Uterus (tissue), 2 donors: ENCODE measurements at regions not wholly inside any gene's neighbourhood (a gene's known extent, or its start where the extent isn't known, plus 50 kb on each side); places are given as distances from the start of the nearest gene placed in this dataset.

Source experiments
- CTCF ChIP-seq, 4 experiments: fragments of 200-600 bp in 2 of 4; fragments of 450-650 bp in 2 of 4; sonication (generic) in 2 of 4; IDR thresholded peaks; one replicate each; pipeline ENCODE4 v1.5.1; 2016 to 2019; ENCODE audit warnings: antibody characterized with exemption in 4 of 4, mild to moderate bottlenecking in 2 of 4, moderate library complexity in 1 of 4
- POLR2A ChIP-seq, 2 donors: fragments of 450-650 bp; IDR thresholded peaks; one replicate each; pipeline ENCODE4 v1.6.1; 2016; ENCODE audit warnings: antibody characterized with exemption in 2 of 2, mild to moderate bottlenecking in 1 of 2, moderate library complexity in 1 of 2

DNA sequence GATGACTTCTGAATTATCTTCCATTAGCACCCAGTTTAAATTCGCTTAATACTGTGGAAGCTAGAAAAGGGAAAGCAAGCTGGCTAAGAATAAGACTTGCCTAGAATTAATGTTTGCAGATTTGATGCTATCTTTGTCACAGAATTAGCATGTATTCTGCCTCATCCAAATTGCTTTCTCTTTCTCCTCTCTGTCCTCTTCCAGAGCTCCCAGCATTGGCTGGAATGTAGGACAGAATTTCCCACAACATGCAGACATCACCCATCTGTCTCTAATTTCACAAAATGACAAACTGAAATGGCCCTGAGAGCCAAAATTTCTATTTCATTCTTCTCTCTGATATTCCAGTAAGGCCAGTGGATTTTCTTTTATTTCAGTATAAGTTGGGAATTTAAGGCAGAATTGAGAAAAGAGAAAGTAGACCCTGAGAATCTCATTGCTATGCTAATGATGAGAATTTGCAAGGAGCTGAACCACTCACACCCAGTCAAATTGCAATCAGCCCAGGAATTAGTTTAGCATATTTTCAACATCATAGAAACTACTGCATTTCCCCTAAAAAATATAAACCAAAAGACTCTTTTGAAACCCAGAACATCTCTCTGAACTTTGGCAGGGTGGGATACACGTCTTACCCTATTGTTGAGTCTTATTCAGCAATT lies 188.8 kb downstream of the RCHY1 start:
- no peak for TF ChIP-seq CTCF (IDR thresholded peaks at IDR 0.05)
- no peak for TF ChIP-seq POLR2A (IDR thresholded peaks at IDR 0.05)
